ENCODE measurements at regions not wholly inside any gene's neighbourhood (a gene's known extent, or its start where the extent isn't known, plus 50 kb on each side); places are given as distances from the start of the nearest gene placed in this dataset.

DNA sequence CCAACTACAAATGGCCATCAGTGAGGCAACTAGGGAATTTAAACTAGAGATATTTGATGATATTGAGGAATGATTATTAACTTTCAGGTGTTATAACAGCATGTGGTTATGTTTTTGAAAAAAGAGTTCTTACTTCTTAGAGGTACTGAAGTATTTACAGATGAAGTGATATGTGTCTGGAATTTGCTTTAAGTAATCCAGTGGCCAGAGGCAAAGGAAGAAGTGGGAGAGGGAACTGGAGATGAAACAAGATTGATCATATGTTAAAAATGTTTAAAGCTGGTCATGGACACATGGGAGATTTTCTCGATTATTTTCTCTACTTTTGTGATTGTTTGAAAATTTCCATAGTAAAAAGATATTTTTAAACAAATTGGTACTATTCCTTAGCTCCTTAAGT lies 53.3 kb upstream of the SLCO2A1 start:
- TF ChIP-seq POLR2A (IDR thresholded peaks at IDR 0.05) (no peak), POLR2AphosphoS5 (IDR thresholded peaks at IDR 0.05; ENCODE audit: insufficient read depth in 1 of 2, low read depth in 1 of 2) (no peak)
- TF ChIP-seq, protein P1, sequence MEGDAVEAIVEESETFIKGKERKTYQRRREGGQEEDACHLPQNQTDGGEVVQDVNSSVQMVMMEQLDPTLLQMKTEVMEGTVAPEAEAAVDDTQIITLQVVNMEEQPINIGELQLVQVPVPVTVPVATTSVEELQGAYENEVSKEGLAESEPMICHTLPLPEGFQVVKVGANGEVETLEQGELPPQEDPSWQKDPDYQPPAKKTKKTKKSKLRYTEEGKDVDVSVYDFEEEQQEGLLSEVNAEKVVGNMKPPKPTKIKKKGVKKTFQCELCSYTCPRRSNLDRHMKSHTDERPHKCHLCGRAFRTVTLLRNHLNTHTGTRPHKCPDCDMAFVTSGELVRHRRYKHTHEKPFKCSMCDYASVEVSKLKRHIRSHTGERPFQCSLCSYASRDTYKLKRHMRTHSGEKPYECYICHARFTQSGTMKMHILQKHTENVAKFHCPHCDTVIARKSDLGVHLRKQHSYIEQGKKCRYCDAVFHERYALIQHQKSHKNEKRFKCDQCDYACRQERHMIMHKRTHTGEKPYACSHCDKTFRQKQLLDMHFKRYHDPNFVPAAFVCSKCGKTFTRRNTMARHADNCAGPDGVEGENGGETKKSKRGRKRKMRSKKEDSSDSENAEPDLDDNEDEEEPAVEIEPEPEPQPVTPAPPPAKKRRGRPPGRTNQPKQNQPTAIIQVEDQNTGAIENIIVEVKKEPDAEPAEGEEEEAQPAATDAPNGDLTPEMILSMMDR (IDR thresholded peaks at IDR 0.05), result no peak

Data from vagina (tissue), 2 donors.